ENCODE measurements at regions not wholly inside any gene's neighbourhood (a gene's known extent, or its start where the extent isn't known, plus 50 kb on each side); places are given as distances from the start of the nearest gene placed in this dataset.

- Mint-ChIP-seq H3K4me1 (no peaks in the 10 kb centered on the region), H3K9me3 (no peaks in the 10 kb centered on the region), H3K27ac (no peak overlapping the region), H3K36me3 (no peaks in the 10 kb centered on the region), H3K27me3 (peaks cover 0 to 2% of the 10 kb centered on the region in 2 donors), H3K4me3 (no peak overlapping the region)
- CTCF ChIA-PET (ENCODE audit: partially characterized antibody): no interaction called here
- intact Hi-C loops (cut with micrococcal nuclease): no loop called here
- Histone ChIP-seq H3K27ac (ENCODE audit: low read depth, low read length) (no peak overlapping the region), H3K9me3 (ENCODE audit: control insufficient read depth in 1 of 2, low read length in 2 of 2) (no peaks in the 10 kb centered on the region), H3K27me3 (ENCODE audit: insufficient read depth, low read length) (no peaks in the 10 kb centered on the region), H3K4me3 (ENCODE audit: low read length in 2 of 2) (no peak overlapping the region), H3K36me3 (ENCODE audit: insufficient read depth, low read length) (no peaks in the 10 kb centered on the region), H3K4me1 (ENCODE audit: insufficient read depth, low read length) (no peaks in the 10 kb centered on the region)
- POLR2A ChIA-PET (ENCODE audit: partially characterized antibody): no interaction called here
- DNase-seq: no peak
Measured at GRCh38 chr7:94335586-94335985, 59.1 kb upstream of the COL1A2 start.

GRCh38 chr7:94336009-94336408, 58.7 kb upstream of the COL1A2 start:
- H3K27ac ChIP-seq (ENCODE audit: low read depth, low read length): no peak overlapping the region
- no peak for DNase-seq
- H3K36me3 ChIP-seq (ENCODE audit: insufficient read depth, low read length): no peaks in the 10 kb centered on the region
- H3K27me3 ChIP-seq (ENCODE audit: insufficient read depth, low read length): no peaks in the 10 kb centered on the region
- no peaks in the 10 kb centered on the region for H3K9me3 ChIP-seq (ENCODE audit: control insufficient read depth in 1 of 2, low read length in 2 of 2)
- H3K4me3 ChIP-seq (ENCODE audit: low read length in 2 of 2): no peak overlapping the region
- no peak overlapping the region for H3K4me3 Mint-ChIP-seq
- no peaks in the 10 kb centered on the region for H3K9me3 Mint-ChIP-seq
- H3K4me1 ChIP-seq (ENCODE audit: insufficient read depth, low read length): no peaks in the 10 kb centered on the region
- no peaks in the 10 kb centered on the region for H3K36me3 Mint-ChIP-seq
- H3K4me1 Mint-ChIP-seq: no peaks in the 10 kb centered on the region
- peaks cover 0 to 2% of the 10 kb centered on the region in 2 donors for H3K27me3 Mint-ChIP-seq
- CTCF ChIA-PET (ENCODE audit: partially characterized antibody): no interaction called here
- intact Hi-C loops (cut with micrococcal nuclease): no loop called here
- POLR2A ChIA-PET (ENCODE audit: partially characterized antibody): no interaction called here
- H3K27ac Mint-ChIP-seq: no peak overlapping the region

- Mint-ChIP-seq H3K27ac (no peak overlapping the region), H3K27me3 (peaks cover 2 to 3% of the 10 kb centered on the region in 2 donors), H3K9me3 (no peaks in the 10 kb centered on the region), H3K4me3 (no peak overlapping the region), H3K36me3 (no peaks in the 10 kb centered on the region), H3K4me1 (no peaks in the 10 kb centered on the region)
- Histone ChIP-seq H3K27me3 (ENCODE audit: insufficient read depth, low read length) (no peaks in the 10 kb centered on the region), H3K4me3 (ENCODE audit: low read length in 2 of 2) (no peak overlapping the region), H3K9me3 (ENCODE audit: control insufficient read depth in 1 of 2, low read length in 2 of 2) (no peaks in the 10 kb centered on the region), H3K4me1 (ENCODE audit: insufficient read depth, low read length) (no peaks in the 10 kb centered on the region), H3K27ac (ENCODE audit: low read depth, low read length) (no peak overlapping the region), H3K36me3 (ENCODE audit: insufficient read depth, low read length) (no peaks in the 10 kb centered on the region)
- POLR2A ChIA-PET (ENCODE audit: partially characterized antibody): no interaction called here
- DNase-seq: no peak
- intact Hi-C loops (cut with micrococcal nuclease): no loop called here
- CTCF ChIA-PET (ENCODE audit: partially characterized antibody): no interaction called here
Measured at GRCh38 chr7:94338921-94339371, 55.7 kb upstream of the COL1A2 start.

- Histone ChIP-seq H3K4me1 (ENCODE audit: insufficient read depth, low read length) (no peaks in the 10 kb centered on the region), H3K27me3 (ENCODE audit: insufficient read depth, low read length) (no peaks in the 10 kb centered on the region), H3K27ac (ENCODE audit: low read depth, low read length) (no peak overlapping the region), H3K9me3 (ENCODE audit: control insufficient read depth in 1 of 2, low read length in 2 of 2) (no peaks in the 10 kb centered on the region), H3K4me3 (ENCODE audit: low read length in 2 of 2) (no peak overlapping the region), H3K36me3 (ENCODE audit: insufficient read depth, low read length) (no peaks in the 10 kb centered on the region)
- intact Hi-C loops (cut with micrococcal nuclease): no loop called here
- H3K27ac Mint-ChIP-seq: no peak overlapping the region
- CTCF ChIA-PET (ENCODE audit: partially characterized antibody): no interaction called here
- no peaks in the 10 kb centered on the region for H3K36me3 Mint-ChIP-seq
- H3K9me3 Mint-ChIP-seq: no peaks in the 10 kb centered on the region
- H3K27me3 Mint-ChIP-seq: peaks cover 0 to 5% of the 10 kb centered on the region in 2 donors
- POLR2A ChIA-PET (ENCODE audit: partially characterized antibody): no interaction called here
- no peak for DNase-seq
- H3K4me3 Mint-ChIP-seq: no peak overlapping the region
- no peaks in the 10 kb centered on the region for H3K4me1 Mint-ChIP-seq
Measured at GRCh38 chr7:94344826-94345225, 49.9 kb upstream of the COL1A2 start.
